Epithelial cell of proximal tubule (primary cell): ENCODE measurements at regions not wholly inside any gene's neighbourhood (a gene's known extent, or its start where the extent isn't known, plus 50 kb on each side); places are given as distances from the start of the nearest gene placed in this dataset.
A peak's percentile ranks its signal among the peaks of the same experiment; 100 is the strongest.

Experiments
- DNase-seq: peaks from one replicate; pipeline ENCODE4 v3.0.0-alpha.2; 2011; ENCODE audit warnings: low read depth
- H3K4me3 ChIP-seq: 2 replicates; pipeline ENCODE4 v1.5.1; 2011; ENCODE audit warnings: low read depth, mild to moderate bottlenecking, low read length
- CTCF ChIP-seq: conservative IDR thresholded peaks from 2 replicates; pipeline ENCODE4 v1.5.1; 2012; ENCODE audit warnings: low read depth, mild to moderate bottlenecking, low read length

DNA sequence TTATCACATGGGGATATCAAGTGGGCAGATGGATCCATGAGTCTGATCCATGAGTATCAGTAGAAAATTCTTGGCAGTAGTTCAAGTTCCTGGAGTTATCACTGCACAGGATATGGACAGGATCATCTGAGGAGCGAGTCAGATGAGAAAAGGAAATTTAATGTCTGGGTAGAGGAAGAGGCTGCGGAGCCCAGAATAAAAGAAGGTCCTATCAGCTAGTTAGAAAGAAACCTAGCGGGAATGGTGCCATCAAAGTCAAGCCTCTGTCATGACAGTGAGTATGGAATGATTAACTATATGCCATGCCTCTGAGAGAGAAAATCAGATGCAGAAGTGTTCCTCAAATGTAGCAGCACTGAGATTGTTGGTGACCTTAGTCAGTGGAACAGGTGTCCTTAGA, 248.1 kb downstream of the PIK3R1 start:
- no peak for DNase-seq
- H3K4me3 ChIP-seq, result no peak overlapping the region
- TF ChIP-seq CTCF, result no peak

DNA sequence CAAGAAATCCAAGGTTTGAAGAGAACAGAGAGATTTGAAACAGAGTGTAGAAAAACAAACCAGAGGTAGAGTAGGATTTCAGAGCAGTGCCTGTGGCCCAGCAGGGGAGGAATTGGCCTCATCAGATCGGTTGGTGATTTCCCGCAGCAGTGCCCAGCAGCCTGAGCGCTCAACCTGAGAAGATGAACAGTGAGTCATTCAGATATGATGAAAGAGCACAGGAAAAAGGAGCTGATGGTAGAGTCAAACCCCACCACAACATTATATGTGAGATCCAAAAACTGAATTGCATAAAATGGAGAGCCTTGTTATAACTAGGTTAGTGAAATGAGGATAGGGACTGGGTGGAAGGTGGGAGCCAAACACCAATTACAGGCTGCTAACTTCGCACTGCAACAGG, 248.9 kb downstream of the PIK3R1 start:
- TF ChIP-seq CTCF, result peak; percentile 25
- DNase-seq, result peak; percentile 70
- no peak overlapping the region for H3K4me3 ChIP-seq

GRCh38 chr5:68465133-68465532, 249.6 kb downstream of the PIK3R1 start:
- no peak for TF ChIP-seq CTCF
- no peak for DNase-seq
- H3K4me3 ChIP-seq, result no peak overlapping the region

- TF ChIP-seq CTCF, result no peak
- H3K4me3 ChIP-seq, result no peak overlapping the region
- DNase-seq, result no peak
Measured at GRCh38 chr5:68465934-68466551, 250.5 kb downstream of the PIK3R1 start.

DNA sequence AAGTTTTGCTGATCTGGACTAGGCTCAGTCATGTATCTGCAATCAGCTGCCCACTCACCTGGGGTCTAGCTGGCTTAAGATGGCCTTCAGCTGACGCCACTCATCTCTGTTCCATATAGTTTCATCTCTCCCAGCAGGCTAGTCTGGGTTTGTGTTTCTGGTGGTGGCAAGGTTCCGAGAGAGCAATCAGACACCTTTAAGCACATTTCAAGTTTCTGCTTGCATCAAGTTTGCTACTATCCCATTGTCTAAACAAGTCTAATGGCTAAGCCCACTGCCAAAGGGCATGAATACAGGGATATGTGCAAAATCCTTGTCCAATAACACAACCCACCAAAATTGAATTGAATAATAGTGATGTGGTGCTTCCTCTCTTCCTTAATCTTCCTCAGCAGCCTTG, 251.7 kb downstream of the PIK3R1 start:
- DNase-seq, result no peak
- TF ChIP-seq CTCF, result no peak
- H3K4me3 ChIP-seq, result no peak overlapping the region

DNA sequence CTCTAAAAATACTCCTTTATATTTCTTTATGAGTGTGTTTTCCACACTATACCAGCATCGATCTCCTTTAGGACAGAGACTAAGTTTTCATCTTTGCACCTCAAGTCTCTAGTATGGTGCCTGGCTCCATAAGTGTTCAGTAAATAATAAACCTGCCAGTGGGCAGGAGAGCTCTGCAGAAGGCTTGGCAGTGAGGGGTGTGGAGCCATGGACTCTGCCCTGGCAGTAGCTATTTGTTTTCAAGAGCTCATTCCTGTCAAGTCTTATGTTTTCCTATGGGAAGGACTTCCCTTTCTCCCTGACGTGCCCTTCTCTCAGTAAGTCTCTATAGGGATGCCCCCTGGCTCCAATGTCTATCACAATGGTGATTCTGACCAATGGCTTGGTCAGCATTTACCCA, 252.2 kb downstream of the PIK3R1 start:
- TF ChIP-seq CTCF, result no peak
- no peak for DNase-seq
- H3K4me3 ChIP-seq, result no peak overlapping the region

GRCh38 chr5:68468322-68468721, 252.8 kb downstream of the PIK3R1 start:
- DNase-seq, result no peak
- H3K4me3 ChIP-seq, result no peak overlapping the region
- TF ChIP-seq CTCF, result no peak
